Esophagus muscularis mucosa (tissue), 3 donors: ENCODE measurements at regions not wholly inside any gene's neighbourhood (a gene's known extent, or its start where the extent isn't known, plus 50 kb on each side); places are given as distances from the start of the nearest gene placed in this dataset.

Source experiments
- POLR2A ChIP-seq: fragments of 450-650 bp; IDR thresholded peaks from one replicate; pipeline ENCODE4 v1.6.1; 2017; ENCODE audit warnings: antibody characterized with exemption, moderate library complexity, mild to moderate bottlenecking, low read depth
- POLR2AphosphoS5 ChIP-seq, 2 donors: sonication (generic); formaldehyde crosslinking; IDR thresholded peaks; one replicate each; pipeline ENCODE4 v1.6.1; 2017; ENCODE audit warnings: antibody characterized with exemption in 2 of 2
- TF ChIP-seq, protein P1 (sequence below), 3 experiments: fragments of 200-600 bp in 2 of 3; fragments of 450-650 bp in 1 of 3; sonication (generic) in 2 of 3; IDR thresholded peaks; one replicate each; pipeline ENCODE4 v1.5.1; 2017 to 2019; ENCODE audit warnings: antibody characterized with exemption in 3 of 3, mild to moderate bottlenecking in 2 of 3, moderate library complexity in 1 of 3

- TF ChIP-seq POLR2AphosphoS5 (IDR thresholded peaks at IDR 0.05), result no peak
- TF ChIP-seq, protein P1, sequence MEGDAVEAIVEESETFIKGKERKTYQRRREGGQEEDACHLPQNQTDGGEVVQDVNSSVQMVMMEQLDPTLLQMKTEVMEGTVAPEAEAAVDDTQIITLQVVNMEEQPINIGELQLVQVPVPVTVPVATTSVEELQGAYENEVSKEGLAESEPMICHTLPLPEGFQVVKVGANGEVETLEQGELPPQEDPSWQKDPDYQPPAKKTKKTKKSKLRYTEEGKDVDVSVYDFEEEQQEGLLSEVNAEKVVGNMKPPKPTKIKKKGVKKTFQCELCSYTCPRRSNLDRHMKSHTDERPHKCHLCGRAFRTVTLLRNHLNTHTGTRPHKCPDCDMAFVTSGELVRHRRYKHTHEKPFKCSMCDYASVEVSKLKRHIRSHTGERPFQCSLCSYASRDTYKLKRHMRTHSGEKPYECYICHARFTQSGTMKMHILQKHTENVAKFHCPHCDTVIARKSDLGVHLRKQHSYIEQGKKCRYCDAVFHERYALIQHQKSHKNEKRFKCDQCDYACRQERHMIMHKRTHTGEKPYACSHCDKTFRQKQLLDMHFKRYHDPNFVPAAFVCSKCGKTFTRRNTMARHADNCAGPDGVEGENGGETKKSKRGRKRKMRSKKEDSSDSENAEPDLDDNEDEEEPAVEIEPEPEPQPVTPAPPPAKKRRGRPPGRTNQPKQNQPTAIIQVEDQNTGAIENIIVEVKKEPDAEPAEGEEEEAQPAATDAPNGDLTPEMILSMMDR (IDR thresholded peaks at IDR 0.05), result no peak
- no peak for TF ChIP-seq POLR2A
These were observed 168.7 kb downstream of the GNAI1 start for GRCh38 chr7:80303315-80303714.
